GM21576 (cell line): ENCODE measurements at regions not wholly inside any gene's neighbourhood (a gene's known extent, or its start where the extent isn't known, plus 50 kb on each side); places are given as distances from the start of the nearest gene placed in this dataset.

ENCODE experiments used
- ATAC-seq: cut with Tn5 transposase; IDR thresholded peaks from one replicate; pipeline ENCODE4 v1.9.1; 2021; ENCODE audit warnings: mild to moderate bottlenecking, moderate library complexity; ENCODE audit not compliant: unreplicated experiment

GRCh38 chr12:25058012-25058411, 109.1 kb upstream of the BCAT1 start:
- ATAC-seq = no peak

GRCh38 chr12:25056486-25057130, 107.7 kb upstream of the BCAT1 start:
- no peak for ATAC-seq

GRCh38 chr12:25056011-25056410, 107.1 kb upstream of the BCAT1 start:
- no peak for ATAC-seq

GRCh38 chr12:25054783-25055144, 105.9 kb upstream of the BCAT1 start:
- ATAC-seq = no peak

- no peak for ATAC-seq
Measured at GRCh38 chr12:25054076-25054782, 105.3 kb upstream of the BCAT1 start.

GRCh38 chr12:25052914-25053211, 104.0 kb upstream of the BCAT1 start:
- no peak for ATAC-seq

- ATAC-seq = peak; percentile 69
Measured at GRCh38 chr12:25052196-25052913, 103.5 kb upstream of the BCAT1 start.

- ATAC-seq = peak; percentile 60
Measured at GRCh38 chr12:25051656-25052195, 102.8 kb upstream of the BCAT1 start.

- no peak for ATAC-seq
Measured at GRCh38 chr12:25051171-25051570, 102.3 kb upstream of the BCAT1 start.

- no peak for ATAC-seq
Measured at GRCh38 chr12:25045869-25046268, 97.0 kb upstream of the BCAT1 start.

- peak; percentile 60 for ATAC-seq
Measured at GRCh38 chr12:25041006-25041741, 92.3 kb upstream of the BCAT1 start.

- no peak for ATAC-seq
Measured at GRCh38 chr12:25040593-25040992, 91.7 kb upstream of the BCAT1 start.

GRCh38 chr12:25034676-25035075, 85.8 kb upstream of the BCAT1 start:
- no peak for ATAC-seq

- no peak for ATAC-seq
Measured at GRCh38 chr12:25025951-25026490, 77.1 kb upstream of the BCAT1 start.

GRCh38 chr12:25025260-25025659, 76.4 kb upstream of the BCAT1 start:
- ATAC-seq = no peak

- no peak for ATAC-seq
Measured at GRCh38 chr12:25023808-25024207, 74.9 kb upstream of the BCAT1 start.

GRCh38 chr12:25020621-25021243, 71.8 kb upstream of the BCAT1 start:
- ATAC-seq = peak; percentile 85

GRCh38 chr12:25018146-25018545, 69.2 kb upstream of the BCAT1 start:
- ATAC-seq = no peak

GRCh38 chr12:25017336-25017735, 68.4 kb upstream of the BCAT1 start:
- ATAC-seq = no peak

GRCh38 chr12:25014961-25015360, 66.1 kb upstream of the BCAT1 start:
- ATAC-seq = no peak

- no peak for ATAC-seq
Measured at GRCh38 chr12:25013061-25013460, 64.2 kb upstream of the BCAT1 start.
